NK-92 (cell line): ENCODE measurements at regions not wholly inside any gene's neighbourhood (a gene's known extent, or its start where the extent isn't known, plus 50 kb on each side); places are given as distances from the start of the nearest gene placed in this dataset.

Experiments
- DNase-seq: peaks from one replicate; lab custom pipeline; 2025; ENCODE audit not compliant: unreplicated experiment; lab: John Stamatoyannopoulos, UW

DNA sequence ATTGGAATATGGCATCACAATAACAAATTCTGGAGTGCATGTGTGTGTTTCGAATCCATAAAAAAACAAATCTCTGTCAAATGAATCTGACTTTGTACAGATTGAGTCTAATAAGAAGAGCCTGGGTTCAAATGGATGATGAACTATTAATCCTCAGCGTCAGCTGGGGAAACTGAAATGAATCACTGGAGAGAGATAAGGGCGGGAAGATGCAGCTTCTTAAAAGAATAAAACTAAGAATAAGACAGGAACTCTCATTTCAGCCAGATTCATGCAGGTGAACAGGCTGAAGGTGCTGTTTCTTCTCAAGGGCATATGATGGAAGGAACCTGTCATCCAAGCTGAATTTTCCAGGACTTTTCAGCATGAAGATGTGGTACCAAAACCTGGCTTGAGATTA, 202.6 kb upstream of the TRIB2 start:
- DNase-seq = no peak

DNA sequence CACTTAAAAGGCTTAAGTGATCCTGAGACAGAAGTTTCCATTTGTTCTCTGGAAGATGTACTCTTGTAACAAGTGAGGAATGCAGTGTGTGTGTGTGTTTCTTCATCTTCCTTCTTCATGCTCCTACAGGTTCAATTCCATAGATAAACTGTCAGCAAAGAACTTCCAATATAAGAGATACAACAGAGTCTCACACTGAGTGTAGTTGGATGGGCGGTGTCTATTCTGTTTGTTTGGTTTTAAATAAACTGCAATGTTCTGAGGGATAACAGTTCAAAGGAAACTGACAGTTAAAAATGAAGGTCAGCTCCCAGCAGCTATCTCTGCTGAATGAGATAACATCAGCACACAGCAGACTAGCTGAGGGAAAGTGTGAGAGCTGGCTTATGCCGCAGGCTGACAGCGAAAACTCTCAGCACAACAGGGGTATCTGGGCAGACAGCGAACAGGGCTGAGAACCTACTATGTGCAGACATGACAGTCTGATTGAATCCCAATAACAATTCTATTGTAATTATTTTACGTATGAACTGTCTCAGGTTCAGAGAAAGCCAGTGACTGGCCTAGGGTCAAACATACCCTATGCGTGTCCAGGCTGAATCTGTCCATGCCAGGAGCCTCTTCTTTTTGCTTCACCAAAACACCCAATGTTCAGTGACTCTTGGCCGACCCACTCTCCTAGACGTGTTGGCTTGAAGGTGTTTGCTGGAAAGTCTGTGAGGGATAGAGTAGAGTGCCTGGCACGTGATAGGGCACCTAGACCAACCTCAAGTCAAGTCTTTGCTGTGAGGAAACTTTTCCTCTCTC, 201.9 kb upstream of the TRIB2 start:
- DNase-seq = no peak

DNA sequence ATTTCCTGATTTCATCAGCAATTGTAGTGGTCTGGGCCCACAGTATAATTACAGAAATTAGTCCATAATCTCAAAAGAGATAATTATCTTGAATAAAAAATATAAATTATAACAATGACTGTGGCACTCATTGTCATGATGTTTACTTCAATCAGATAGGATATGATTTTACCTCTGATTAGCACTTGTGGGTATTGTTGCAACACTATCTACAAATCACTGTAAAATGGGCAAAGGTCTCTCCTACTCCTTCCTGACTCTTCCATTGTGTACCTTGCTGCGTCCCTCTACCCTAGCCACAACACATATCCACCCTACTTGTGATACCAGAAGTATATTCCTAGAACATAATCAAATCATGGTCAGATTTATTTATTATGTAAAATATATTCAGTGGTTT, 200.9 kb upstream of the TRIB2 start:
- no peak for DNase-seq

DNA sequence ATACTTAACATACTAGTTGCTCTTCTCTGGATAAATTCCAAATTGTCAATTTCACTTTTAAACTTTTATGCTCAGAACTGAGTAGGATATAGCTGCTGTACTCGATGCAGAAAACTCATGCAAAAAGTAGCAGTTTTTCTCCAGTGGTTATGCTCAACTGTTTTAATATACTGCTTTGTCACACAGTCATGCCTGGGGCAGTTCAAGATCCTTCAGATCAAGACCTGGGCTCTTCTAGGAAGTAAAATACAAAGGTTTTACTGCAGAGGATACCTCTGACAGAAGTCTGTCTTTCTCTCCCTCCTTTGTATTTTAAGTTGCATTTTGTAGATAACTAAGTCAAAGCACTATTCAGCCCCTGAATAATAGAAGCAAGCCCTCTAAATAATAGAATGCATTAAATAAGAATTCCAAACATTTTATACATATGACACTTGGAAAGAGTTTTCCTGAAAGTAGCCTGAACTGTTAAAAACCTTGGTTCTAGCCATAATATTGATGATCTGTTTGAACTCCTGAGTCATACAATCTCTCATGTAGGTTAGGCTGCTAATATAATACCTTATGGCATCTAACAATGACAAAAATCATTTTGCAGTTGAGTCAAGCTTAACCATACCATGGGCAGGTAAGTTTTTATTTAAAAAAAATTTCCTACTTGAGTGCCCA, 183.3 kb upstream of the TRIB2 start:
- no peak for DNase-seq

DNA sequence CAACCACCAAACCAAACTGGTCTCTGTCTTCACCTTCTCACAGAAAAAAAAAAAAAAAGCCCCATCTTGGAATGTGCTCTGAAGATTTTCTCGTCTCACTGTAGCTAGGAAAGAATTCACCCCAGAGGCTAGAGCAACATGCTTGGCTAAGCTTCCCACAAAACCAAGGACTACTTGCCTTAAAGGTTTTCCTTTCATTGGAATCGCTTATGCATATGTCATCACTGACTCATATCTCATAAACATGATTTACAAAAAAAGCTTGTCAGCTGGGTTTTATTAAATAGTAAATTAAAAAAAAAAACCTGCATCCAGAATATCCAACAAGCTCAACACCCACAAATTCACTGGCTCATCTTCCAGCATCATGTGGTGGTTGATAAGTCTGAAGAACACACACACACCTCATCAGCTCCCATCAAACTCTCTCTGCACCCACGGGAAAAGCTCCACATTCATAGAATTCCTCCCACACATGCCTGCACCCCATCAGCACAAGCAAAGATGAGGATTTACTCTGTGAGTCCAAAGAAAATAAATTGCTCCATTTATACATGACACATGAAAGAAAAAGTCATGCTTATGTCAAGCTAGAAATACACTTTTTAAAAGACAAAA, 182.0 kb upstream of the TRIB2 start:
- no peak for DNase-seq

DNA sequence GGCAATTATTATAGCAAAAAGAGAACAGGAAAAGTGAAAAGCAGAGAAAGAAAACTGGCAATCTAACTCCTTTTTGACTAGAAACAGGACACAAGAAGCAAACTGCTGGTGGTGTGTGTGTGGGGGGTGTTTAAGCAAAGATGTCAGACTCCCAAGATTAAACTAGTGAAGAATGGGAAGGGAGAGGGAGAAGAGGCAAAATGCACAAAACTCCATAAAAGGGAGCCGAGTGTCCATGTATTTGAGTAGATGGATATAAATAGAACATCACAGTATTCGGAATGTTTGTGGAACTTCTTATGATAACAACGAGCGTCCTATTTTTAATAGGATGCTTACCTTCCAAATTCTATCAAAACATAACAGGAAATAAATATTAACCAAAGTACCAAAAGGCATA, 179.8 kb upstream of the TRIB2 start:
- no peak for DNase-seq

DNA sequence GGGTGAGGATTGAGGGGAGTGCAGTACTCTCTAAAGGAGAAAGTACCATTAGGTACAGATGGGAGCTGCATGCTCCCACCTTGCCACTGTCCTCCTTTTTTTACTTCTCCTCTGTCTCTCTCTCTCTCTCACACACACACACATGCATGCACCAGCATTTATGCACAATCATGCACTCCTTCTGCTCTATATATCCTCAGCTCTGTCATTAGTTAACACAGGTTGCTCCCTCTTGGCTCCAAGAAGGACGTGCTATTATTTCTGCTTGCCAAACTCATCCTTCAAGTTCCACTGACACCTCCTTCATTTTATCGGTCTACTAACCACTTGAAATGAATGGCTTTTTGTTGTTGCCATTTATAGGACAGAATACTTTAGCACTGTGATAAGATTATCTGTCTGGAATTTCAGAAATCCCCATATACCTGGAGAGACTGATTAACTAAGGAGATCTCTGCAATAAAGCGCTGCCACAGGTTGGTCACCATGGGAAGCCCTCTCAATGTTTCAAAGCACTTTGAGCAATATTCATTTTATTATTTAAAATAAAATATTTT, 178.5 kb upstream of the TRIB2 start:
- DNase-seq = no peak

DNA sequence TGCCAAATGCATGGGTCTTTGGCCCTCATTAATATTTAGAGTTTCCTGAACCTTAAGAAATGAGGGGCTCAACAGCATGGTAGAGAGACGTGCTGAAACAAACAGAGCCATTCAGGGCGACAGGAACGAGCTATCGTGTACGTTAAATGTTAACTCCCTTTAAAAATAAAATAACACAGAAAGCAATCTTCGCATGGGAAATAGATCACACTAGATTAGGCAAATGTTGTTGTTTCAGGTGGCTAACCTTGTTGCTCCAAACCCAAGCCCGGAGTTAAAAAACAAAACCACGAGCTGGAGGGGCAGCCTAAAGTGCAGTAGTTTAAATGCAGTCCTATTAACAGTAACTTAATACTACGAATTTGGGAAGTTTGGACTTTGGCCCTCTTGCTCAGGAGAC, 177.4 kb upstream of the TRIB2 start:
- DNase-seq = no peak

DNA sequence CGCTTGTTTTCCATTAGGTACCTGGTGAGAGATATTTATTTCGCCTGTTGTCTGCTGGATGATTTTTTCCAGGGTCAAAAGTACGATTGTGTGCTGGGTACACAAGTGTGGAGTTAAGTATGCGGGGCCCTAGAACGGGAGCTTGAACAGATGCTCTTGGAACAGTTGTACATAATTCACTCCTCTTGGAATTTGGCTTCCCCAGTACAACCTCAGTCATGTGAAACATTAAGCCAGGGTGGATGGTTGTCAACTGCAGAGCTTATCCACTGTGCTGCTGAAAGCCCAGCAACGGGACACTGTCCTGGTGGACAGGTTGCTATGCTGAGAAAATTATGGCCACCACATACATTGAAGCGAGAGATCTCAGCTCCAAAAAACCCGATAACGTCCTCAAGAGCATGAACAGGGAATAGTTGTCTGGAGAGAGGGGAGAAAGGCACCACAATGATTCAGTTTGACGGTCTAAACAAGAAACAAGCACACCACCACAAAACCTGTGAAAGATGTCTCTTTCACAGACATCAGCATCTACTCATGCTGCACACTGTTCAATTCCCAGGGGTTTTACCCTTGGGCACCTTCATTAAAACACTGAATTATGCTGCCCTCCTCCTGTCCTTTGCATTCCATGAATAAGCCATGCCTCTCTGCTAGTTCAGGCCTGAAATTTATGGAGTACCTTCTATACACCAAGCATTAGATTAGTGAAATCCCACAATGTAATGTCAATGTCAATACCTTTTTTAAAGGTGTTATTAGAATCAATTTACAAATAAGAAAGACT, 176.8 kb upstream of the TRIB2 start:
- no peak for DNase-seq

DNA sequence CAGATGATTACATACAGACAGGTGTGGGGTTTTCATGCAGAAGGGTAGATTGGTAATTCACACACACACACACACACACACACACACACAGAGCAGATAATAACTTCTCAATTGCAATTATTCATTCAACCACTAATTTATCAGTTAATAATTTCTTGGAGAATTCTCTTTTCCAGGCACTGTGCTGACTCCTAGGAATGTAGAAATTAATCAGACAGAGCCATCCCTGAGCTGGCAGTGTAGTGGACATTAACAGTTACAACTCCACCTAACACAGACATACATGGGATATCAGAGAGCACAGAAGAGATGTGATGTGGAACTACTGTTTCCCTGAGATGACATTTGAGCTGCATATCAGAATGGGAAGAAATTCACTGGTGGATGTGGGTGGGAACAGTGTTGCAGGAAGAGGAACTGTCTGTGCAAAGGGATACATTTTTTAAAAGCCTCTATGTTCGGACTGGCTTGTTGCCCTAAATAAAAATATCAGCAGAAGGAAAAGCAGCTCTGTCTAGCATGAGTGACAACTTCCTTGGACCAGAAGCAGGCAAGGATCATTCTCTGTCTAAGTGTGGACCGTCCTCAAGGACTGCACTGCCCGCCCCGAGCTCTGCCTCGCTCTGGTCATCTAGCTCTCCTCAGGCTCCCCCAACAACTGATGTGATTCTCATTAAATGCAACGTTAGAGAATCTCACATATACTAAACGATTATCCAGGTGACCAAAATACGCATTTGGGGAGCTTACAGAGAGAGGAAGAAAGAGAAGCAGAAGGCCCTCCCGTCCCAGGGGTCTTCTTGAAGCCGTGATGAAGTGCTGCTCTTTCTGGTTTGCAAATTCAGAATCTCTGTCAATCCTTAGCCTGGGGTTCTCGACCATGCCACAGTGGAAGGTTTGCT, 173.4 kb upstream of the TRIB2 start:
- no peak for DNase-seq

DNA sequence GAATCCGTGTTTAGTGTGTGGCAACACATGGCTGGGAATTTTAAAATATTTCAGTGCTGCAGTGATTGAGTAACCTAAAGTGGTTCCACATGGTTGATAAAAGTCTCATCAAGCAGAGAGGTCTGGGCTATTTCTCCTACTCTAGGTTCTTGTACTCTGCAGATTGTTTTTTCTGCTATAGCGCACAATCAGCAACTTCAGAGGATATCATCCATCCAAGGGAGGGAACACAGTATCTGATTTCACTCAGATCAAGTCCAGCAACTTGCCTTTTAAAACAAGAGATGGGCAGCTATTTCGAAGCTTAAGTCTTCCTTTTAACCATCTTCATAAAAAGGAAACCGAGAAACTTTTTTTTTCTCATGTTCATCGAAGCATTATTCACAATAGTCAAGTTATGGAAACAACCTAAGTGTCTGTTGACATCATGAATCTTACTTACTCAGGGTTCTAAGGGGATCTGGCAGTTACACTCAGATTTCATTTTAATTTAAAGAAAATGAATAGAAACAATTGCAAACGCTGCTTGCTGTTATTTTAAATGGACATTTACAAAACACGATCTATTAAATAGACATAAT, 172.7 kb upstream of the TRIB2 start:
- DNase-seq = no peak

DNA sequence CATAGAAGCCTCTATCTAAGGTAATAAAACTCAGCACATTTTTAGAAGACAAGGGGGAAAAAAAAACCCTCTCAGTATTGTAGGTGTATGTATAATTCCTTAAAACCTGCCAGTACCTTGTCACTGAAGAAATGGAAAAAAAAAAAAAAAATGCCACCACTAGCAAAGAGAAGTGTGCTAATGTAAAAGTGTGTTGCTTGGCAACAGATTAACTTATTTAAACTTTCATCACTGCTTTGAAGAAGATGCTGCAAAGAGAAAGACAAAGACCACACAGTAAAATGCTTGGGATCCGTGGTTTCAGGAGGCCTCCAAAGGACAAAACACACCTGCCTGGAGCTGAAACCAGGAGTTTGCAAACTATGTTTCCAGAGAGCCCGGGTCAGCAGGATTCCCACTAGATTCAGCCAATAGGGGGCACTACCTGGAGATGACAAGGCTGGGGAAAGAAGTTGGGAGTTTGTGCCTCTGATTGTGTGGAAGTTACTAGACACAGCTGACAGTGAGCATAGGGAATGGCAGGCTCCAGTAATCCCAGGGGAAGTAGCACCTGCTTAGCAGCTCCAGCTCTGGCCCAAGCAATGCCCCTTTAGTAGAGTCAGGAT, 169.1 kb upstream of the TRIB2 start:
- DNase-seq = no peak

DNA sequence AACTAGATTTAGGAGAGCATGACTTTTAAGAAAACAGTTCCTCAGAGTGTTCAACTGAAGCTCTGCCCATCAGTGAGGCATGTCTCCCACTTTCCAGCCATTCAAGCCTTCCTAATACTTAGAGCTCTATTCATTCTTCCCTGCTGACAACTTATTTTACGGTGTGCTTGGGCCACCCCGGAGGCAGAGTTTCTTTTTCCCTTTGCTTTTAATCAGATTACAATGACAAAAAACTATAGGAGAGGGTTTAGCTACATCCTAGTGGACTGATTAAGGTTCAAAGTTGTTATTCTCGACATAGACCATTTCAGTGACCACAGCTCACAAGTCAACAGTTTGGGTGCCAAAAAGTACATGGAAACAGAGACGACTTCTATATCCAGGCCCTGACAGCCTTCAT, 167.8 kb upstream of the TRIB2 start:
- DNase-seq = no peak

DNA sequence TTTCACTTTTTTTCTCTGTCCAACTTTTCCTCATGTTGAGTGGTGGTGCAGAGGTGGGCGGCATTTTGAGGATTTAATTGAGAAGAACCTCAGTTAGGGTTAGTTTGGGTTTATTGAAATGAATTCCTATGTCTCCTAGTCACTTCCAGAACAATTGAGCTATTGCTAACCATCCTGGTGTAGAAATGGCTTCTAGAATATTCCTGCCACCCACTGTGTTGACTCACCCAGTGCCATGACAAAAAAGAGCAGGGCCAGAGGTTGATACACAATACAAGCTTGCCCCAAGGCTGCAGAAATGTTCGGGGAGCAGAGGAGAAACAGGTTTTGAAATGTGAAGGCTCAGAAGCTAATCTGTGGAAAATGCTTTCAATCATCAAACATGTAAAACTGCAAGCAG, 167.1 kb upstream of the TRIB2 start:
- DNase-seq = no peak

DNA sequence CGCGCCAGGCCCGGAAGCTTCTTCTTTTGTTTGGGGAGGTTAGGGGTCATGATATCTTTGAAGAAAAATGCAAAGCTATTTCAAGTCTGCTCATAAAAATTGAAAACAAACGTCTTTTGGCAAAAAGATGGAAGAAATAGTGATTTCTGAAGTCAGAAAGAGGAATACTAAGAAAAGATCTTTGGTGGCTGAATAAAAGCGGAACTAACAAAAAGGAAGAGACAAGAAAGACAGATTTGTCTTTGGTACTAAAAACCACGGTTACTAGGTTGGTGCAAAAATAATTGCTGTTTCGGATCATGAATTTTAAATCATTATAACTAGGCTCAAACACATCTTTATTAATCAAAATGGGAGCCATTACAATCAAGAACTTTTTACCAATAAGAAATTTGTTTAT, 164.6 kb upstream of the TRIB2 start:
- no peak for DNase-seq

DNA sequence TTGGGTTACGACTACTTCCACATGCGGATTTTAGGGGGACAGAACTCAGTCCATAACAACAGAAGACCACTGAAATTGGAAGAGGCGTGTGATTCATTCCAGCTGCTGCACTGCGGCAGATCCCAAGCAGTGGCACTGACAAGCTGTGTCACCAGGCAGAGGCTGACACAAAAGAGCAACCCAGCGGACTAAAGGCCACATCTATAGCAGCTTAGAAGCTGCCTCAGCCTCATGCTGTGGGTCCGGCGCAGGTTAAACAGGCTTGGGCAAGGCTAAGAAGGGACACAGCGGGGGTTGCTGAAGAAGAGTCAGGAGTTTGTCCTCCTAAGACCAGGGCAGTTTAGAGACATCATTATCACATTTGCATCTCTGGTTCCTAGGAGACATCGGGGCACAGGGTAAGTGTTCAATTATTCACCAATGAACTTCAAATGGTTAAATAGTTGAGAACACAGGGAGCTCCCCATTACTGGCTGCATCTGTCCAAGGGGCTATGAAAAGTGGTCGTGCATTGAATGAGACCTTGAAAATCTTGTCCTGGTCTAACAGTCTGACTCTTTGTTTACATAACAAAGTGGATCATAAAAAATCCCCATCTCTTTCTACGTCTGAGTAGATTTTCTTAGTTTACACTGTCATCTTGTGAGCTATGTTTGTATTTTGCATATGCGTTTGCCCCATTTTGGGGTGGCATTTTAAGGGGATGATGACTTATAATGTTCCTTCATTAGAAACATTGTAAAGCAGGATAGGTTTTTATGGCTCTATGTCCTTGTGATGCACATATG, 162.3 kb upstream of the TRIB2 start:
- DNase-seq = no peak

DNA sequence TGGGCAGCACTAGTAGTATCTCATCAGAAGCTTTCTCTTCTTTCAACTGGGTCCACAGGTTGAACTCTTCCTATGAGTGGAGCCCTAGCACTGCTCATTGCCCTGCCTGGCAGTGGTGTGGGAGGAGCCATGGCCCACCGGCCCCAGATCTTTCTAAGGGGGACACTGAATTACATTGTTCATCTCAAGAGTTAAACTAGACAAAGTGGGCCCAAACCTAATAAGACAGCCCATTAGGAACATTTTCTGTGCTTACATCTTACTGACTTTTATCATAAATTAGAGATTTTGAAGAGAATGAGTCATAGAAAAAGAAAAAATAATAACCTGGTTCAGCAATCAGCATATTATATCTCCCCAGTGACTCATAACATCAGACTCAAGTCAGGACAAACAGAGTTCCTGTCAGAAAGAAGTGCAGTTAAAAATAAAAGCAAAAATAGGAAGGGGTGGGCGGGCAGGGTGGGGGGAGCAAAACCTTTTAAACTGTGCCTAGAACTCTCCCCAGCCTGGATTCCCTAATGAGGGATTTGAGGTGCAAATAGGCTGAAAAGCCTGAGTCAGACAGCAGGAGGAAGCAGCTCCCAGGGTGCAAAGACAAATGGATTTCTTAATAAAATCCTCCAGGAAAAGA, 161.6 kb upstream of the TRIB2 start:
- DNase-seq = no peak

DNA sequence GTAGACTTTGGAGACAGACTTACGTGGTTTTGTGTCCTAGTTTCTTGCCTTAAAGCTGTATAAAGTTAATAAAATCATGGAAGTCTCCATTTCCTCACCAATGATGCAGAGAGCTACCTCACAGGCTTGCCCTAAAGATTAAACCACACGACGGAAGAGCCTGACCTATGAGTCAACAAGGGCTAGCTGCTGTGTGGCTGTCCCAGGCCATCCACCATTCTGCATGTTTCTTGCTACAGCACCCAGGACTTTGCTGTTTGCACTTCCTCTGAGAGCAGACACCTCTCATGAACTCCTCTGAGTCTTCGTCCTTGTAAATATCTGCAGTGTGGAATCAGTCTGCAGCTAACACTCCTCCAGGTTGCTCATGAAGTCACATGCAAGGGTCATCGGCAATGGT, 160.0 kb upstream of the TRIB2 start:
- no peak for DNase-seq
